GM21390 (cell line): ENCODE measurements at regions not wholly inside any gene's neighbourhood (a gene's known extent, or its start where the extent isn't known, plus 50 kb on each side); places are given as distances from the start of the nearest gene placed in this dataset.
"Not testable (repeated sequence)": the region's sequence is repeated elsewhere in the genome, so short reads cannot be mapped to it uniquely, and the experiment has no call there.

Source experiments
- ATAC-seq: cut with Tn5 transposase; IDR thresholded peaks from one replicate; pipeline ENCODE4 v1.9.1; 2021; ENCODE audit not compliant: unreplicated experiment

DNA sequence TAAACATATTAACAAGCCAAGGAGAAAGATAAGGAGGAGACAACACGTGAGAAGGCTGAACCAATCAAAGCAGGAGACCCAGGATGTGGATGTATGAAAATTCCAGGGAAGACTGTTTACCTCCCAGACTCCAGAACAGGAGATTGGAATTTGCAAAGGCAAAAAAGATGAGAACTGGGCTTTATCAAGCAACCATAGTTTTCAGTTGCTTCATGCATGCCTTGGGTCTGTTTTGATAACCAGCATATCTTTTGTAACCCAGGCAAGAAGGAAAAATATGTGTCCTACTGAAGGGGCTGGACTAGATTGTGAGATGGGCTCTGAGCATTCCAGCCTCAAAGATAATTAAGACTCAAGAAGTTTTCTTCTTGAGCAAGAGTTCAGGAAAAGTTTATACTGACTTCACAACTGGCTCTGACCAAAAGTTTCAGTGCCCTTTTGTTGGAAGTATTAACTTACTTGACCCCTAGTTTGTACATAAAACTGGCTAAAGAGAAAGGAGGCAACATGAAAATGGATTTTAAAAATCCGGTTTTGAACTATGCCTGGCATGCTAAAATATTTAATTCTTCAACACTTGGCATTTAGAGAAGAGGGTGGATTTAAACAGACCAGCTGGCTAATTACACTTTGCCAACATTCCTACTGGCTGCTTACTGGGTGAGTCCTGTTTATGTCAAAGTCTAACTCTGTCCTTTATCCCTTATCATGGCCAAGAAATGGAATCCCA is 79.3 kb upstream of the CD28 start:
- ATAC-seq = no peak

DNA sequence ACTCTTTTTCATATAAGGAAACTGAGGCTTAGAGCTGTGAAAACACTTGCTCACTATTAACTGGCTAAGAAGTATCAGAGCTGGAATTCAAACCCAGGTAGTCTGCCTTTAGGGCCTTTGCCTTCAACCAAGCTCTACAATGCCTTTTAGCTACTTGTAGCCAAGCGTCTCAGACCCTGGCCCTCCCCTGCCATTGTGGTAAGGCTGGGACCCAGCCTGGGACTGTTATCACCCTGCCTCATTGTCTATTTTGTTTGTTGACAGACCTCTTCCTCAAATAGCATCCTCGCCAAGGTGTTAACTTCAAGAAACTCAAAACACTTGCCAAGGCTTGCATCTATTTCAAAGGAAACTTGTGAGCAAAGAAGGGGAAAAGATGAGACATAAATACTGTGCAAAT is 76.7 kb upstream of the CD28 start:
- ATAC-seq = no peak

DNA sequence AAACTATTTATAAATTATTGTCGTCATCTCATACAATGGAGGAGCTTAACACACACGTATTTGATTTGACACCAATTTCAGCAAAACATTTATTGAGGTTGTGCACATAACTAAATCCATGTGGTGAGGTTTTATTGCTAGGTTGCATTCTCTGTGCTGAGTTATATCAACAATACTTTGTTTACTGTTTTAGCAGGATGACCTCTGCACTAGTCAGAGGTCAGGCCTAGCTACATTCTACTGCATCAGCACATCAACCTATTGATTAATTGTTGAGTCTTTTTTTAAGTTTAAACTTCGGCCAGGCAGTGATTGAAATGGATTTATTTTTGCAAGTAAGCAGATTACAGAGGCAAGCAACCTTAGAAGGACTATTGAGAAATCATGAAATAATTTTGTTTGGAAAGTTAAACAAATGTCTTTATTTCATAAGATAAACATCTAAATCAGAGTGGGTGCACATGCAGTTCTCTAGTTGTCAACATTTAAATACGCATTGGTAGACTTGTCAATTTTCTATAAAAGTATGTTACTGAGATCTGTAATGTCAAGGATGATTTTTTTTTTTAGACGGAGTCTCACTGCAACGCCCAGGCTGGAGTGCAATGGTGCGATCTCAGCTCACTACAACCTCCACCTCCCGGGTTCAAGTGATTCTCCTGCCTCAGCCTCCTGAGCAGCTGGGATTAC is 75.2 kb upstream of the CD28 start:
- ATAC-seq = no peak

DNA sequence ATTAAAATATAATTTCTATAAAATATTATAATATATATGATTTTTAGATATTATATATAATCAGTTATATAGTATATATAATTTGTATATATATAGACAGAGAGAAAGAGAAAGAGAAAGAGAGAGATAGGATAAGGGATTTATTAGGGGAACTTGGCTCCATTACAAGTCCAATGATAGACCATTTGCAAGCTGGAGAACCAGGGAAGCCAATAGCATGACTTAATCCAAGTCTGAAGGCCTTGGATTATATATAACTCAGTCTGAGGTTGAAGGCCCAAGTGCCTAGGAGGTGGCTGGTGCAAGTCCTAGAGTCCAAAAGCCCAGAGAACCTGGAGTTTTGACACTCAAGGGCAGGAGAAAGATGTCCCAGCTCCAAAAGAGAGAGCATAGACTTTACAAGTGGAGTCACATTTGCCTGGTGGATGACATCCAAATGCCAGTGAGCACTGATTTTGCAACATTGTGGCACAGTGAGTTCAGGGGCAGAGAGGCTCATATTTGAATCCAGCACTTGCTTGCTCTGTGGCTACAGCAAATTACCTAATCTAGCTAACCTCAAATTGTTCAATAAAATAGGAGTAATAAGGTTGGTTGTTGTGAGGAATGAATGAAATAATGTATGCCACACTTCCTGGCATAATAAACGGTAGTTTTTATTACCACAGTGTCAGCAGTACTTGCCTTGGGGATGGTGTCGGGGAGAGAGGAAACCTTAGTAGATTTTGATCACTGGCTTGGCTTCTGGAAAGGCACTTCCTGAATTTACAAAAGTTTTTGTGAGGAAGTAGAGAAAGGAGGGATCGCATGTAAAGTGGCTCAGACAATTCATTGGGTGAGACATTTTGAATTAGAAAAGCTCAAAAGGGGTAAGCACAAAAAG is 69.6 kb upstream of the CD28 start:
- no peak for ATAC-seq

DNA sequence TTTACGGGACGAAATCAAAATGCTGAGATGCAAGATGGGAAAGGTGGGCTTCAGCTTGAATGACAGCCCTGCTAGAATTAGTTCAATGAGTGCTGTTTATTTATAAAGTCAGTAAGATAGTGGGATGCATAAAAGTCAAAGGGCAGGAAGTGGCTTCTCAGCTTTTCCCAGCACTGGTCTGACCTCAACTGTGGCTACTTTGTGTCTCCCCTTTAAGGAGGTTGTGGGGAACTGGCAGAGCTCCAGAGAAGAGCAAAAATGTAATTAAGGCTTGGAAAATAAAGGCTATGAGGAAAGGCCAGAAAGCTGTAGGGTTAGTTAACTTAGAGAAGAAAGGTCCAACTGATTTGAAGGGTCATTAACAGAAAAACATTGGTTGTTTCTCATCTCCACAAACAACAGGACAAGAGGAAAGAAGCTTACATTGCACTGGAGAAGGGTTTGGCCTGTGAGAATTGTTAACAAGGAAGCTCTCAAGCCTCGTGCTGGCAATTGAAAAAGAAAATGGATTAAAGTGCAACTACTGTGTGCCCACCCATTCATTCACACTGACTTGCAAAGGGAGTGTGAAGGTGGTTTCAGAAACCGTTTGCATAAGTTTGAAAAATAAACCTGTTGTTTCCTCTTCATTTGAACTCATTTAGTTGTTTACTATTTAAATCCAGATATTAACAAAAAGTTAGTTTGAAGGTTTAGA is 68.8 kb upstream of the CD28 start:
- ATAC-seq = no peak

DNA sequence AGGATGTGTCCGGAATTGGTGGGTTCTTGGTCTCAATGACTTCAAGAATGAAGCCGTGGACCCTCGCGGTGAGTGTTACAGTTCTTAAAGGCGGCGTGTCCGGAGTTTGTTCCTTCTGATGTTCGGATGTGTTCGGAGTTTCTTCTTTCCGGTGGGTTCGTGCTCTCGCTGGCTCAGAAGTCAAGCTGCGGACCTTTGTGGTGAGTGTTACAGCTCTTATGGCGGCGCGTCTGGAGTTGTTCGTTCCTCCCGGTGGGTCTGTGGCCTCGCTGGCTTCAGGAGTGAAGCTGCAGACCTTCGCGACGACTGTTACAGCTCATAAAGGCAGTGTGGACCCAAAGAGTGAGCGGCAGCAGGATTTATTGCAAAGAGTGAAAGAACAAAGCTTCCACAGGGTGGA is 64.6 kb upstream of the CD28 start:
- not testable (repeated sequence) for ATAC-seq

DNA sequence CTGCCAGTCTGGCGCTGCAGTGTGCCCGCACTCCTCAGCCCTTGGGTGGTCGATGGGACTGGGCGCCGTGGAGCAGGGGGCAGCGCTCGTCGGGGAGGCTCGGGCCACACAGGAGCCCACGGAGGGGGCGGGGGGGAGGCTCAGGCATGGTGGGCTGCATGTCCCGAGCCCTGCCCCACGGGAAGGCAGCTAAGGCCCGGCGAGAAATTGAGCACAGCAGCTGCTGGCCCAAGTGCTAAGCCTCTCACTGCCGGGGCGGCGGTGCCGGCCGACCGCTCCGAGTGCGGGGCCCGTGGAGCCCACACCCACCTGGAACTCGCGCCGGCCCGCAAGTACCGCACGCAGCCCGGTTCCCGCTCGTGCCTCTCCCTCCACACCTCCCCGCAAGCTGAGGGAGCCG is 63.6 kb upstream of the CD28 start:
- ATAC-seq = not testable (repeated sequence)

DNA sequence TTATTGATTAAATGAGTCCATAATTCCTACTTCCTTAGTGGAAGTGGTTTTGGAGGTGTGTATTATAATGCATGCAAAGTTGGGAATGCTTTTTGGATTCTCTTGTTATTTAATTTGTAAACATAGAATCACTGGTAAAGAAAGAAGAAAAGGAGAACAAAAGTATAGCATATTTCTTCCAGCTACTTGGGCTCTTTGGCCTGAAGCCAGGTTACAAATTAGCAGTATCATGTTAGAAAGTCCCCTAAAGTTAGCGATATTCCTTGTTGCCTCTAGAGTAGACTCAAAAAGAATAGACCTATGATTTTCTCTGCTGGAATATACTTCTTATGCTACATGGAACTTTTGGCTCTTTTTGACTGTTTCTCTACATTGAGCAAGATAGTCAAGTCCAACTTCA is 60.6 kb upstream of the CD28 start:
- no peak for ATAC-seq

DNA sequence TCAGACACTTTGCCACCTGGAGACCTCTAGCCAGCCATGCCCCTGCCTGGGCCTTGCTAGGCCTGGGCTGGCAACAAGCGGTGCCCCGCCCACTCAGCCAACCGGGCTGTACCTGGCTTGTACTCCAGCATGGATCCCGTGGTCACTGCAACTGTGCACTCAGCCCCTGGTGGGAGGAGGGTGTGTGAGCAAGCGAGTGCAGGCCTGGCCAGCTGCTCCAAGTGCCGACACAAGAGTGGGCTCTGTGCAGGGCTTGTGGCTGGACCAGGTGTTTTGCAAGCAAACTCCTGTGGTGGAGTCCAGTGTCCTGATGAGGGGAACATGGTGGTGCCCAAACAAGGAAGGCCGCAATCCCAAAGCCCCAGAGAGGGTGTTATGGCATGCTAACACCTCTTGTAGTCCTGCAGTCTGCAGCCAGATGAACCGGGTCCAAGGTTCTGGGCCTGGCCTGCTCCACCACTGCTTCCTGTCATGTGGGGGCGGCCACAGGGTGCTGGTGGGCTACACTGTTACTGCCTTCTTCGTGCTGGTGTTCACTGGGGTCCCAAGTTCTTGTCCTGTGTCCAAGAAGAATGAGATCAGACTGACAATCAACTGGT is 60.1 kb upstream of the CD28 start:
- ATAC-seq = no peak

DNA sequence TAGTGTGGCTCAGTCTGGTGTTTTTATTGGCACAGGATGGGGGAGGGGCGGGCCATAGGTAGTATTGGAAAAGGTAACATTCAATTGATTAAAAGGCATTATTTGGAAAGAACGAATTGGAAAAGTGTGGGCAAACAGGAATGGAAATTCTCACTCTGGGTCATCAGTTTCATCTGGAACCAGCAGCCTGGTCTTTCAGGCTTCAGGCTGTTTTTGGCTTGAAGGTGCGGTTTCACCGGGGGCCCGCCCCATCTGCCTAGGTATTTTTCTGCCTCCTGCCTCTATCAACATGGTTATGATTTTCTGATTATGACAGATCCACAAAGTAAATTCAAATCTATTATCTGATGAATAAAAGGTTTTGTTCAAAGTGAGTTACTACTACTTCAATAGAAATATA is 59.5 kb upstream of the CD28 start:
- ATAC-seq = no peak

DNA sequence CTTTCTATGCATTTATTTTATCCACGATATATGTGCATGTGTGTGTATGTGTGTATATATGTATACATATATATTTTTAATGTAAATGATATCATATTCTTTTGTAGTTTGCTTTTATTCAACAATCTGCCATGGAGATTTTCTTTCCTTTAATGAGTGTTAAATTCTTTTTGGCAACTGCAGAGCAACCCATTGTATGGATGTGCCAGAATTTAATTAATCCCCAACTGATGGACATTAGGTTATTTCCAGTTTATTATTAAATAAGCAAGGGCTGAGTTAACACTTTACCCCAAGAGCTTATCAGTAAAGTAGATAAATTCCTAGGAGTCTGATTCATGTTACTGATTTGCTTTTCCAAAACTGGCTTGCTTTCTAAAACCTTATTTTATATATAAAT is 58.9 kb upstream of the CD28 start:
- no peak for ATAC-seq

DNA sequence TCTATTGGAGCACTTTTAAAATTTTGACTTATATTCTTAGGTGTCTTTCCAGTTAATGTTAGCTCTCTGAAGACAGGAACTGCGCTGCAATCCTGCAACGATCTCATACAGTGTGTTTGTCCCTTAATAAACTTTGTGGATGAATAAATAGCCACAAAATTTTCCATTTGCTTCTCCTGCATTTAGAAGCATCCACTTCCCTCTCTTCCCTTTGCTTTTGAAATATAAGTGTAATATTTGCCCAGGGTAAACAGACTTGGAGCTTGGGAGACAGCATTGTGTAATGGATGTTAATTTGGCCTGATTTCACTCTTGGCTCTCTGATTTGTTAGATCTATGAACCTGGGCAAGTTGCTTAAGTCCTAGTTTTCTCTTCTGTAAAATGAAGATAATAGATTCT is 58.2 kb upstream of the CD28 start:
- no peak for ATAC-seq

DNA sequence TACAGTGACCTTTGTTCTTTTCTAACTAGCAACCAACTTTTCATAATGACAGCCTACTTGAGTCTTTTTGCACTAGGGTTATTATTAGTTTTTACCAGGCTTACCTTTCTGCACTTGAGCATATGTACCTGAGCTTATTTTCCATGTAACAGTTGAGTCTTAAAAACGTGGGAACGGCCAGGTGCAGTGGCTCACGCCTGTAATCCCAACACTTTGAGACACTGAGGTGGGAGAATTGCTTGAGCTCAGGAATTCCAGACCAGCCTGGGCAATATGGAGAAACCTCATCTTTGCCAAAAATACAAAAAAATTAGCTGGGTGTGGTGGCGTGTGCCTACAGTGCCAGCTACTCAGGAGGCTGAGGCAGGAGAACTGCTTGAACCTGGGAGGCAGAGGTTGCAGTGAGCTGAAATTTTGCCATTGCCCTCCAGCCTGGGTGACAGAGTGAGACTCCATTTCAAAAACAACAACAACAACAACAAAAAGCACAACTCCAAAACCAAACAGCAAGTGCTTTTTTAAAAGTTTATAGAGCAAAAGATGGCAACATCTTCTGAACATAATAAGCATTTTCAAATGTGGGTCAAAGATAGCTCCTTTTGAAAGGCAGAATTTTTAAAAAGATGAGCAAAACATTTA is 57.1 kb upstream of the CD28 start:
- ATAC-seq = no peak

DNA sequence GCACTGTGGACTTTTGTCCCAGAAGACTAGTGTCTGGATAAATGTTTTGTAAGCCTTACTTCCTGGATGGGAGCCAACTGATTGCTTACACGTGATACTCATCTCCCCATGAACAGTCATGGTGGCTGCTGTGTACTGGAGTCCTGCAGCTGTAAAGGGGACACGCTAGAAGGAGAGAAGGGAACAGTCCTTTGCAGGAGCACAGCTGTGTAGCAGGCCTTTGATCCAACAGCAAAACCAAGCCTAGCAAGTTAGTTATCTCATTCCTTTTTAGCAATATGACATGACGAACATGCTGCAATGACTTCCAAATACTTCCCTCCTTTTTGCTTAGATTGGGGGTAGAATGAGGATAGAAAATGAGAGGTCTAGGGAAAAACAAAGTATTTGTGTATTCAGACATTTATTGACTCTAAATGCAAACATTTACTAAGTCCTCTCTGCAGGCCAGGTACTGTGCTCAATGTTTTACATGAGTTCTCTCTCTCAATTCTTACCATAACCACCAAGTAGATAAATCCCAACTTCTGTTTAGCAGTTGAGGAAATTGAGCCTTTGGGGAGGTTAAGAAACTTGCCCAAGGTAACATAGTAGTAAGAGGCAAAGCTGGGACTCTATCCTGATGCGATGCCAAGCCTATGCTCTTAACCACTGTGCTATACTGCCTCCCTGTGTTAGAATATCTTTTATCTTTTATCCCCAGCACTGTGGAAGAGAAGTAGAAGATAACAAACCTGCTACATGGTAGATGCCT is 55.4 kb upstream of the CD28 start:
- no peak for ATAC-seq

DNA sequence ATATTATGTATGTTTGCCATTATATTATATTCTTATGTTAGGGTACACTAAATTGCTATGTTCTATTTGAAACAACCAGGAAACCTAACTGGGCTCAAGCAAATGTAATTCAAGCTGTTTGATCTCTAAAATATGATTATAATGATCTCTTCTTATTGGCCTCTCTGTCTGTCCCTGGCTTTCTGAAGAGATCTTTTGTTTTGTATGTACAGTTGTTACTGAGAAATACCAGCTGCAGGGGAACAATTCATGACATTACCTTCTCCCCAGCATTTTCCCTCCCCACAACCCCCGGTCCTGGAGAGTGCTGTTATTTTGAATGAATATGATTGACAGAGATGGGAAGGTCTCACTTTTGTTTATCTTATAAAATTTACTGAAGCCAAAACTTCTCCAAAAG is 54.8 kb upstream of the CD28 start:
- ATAC-seq = no peak

DNA sequence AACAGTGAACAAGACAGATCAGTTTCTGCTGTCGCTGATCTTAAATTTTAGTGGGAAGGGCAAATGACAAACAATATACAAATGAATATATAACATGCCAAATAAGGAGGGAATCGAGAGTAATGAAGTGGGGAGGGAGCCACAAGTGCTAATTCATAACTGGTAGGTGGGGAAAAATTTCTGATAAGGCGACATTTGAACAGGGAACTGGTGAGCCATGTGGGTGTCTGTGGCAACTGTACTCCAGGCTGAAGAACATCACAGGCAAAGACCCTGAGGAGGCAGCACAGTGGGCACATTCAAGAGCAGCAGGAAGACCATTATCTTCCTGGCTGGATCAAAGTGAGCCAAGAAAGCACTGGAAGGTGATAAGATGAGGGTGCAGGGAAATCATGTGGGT is 51.6 kb upstream of the CD28 start:
- ATAC-seq = no peak

DNA sequence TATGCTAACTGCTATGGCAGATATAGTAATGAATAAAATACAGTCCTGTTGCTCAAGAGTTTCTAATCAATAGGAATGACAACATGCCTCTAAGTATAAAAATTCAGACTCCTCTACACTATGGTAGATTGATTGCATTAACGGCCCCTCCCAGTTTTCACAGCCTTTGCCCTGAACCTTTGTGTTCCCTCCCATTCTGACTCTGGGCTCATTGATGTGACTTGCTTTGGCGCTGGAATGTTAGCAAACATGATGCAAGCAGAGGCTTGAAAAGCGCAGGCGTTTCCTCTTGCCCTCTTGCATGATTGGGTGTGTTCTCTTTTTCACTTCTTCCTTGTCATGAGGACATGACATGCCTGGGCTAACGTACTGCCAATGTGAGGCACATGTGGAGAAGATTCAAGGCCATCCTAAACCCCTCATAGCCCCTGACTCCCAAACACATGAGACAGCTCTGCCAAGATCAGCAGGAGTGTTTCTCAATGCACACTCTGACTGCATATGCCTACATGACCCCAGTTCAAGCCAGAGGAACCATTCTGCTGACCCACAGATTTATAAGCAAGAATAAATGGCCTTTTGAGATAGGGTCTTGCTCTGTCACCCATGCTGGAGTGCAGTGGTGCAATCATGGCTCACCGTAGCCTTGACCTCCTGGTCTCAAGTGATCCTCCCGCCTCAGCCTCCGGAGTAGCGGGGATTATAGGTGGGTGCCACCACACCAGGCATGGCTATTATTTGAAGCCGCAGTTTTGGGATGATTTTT is 49.7 kb upstream of the CD28 start:
- ATAC-seq = no peak
